ENCODE measurements at regions not wholly inside any gene's neighbourhood (a gene's known extent, or its start where the extent isn't known, plus 50 kb on each side); places are given as distances from the start of the nearest gene placed in this dataset.
A peak's percentile ranks its signal among the peaks of the same experiment; 100 is the strongest.

DNA sequence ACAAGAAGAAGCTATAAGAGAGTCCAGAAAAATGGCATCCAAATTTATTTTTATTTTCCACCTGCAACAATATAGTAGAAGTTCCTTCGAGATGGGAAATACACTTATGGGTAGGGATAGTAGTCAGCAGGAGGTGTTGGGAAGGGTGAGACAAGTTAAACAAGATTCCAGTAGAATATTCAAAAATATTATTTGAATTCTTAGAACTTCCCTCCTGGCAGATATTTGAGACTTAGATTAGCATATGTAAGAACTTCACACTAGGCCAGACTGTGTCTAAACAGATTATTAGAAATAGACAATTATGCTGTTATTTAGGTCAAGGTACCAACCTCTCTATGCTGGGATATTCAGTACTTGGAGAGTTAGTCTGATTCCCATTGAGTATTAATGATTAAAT, 108.7 kb downstream of the PLK2 start:
- TF ChIP-seq, protein P1, sequence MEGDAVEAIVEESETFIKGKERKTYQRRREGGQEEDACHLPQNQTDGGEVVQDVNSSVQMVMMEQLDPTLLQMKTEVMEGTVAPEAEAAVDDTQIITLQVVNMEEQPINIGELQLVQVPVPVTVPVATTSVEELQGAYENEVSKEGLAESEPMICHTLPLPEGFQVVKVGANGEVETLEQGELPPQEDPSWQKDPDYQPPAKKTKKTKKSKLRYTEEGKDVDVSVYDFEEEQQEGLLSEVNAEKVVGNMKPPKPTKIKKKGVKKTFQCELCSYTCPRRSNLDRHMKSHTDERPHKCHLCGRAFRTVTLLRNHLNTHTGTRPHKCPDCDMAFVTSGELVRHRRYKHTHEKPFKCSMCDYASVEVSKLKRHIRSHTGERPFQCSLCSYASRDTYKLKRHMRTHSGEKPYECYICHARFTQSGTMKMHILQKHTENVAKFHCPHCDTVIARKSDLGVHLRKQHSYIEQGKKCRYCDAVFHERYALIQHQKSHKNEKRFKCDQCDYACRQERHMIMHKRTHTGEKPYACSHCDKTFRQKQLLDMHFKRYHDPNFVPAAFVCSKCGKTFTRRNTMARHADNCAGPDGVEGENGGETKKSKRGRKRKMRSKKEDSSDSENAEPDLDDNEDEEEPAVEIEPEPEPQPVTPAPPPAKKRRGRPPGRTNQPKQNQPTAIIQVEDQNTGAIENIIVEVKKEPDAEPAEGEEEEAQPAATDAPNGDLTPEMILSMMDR (conservative IDR thresholded peaks at IDR 0.05; ENCODE audit: low read depth, low read length), result no peak
- H3K4me3 ChIP-seq (ENCODE audit: low read depth, low read length), result no peak overlapping the region
- no peak for DNase-seq (ENCODE audit: low read depth)

DNA sequence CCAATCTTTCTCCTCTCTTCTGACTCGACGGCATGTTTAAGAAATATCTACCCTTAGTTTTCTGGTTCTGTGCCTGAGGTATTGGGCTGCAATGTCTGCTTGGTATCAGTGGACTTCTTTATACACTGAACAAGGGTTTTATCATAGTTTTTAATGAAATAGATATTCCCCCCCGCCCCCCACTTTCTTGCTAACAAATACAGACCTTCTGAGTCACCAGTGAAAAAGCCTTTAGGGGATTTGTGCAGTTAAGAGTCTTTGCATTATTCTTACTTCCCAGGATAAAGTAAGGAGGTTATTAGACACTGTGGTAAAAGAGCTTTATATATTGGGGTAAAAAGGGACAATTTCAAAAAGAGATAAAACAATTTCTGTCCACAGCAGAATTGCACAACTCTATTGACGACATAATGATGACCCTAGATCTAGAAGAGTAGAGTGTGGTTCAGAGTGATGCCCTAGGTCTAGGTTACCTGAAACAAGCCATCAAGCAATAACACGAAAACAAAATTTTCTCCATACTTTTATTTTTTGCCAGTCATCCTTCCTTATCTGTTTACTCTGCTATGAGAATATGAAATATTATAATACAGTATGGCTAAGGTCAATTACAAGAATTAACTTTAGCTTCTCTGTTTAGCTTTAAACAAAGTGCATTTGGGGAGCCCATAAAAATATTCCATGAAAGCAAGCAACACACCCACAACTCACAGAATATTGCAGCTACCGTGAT, 110.7 kb downstream of the PLK2 start:
- no peak overlapping the region for H3K4me3 ChIP-seq (ENCODE audit: low read depth, low read length)
- TF ChIP-seq, protein P1 (conservative IDR thresholded peaks at IDR 0.05; ENCODE audit: low read depth, low read length), result no peak
- no peak for DNase-seq (ENCODE audit: low read depth)

DNA sequence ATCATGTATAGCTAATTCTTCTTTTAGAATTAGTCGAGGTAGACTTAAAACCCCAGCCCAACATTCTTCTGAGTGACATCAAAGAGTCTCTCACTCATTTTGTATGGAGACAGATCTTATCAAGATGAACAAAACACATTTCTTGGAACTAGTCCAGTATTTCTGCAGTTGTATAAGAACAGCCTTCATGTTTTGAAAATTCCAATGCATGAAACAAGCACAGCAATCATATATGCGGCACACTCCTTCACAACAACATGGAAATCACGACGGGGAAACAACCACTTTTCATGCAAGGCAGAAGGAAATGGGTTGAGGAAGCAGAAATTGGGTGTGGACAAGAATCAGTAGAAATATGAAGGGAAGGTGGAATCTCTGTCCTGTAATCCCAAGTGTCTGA, 113.8 kb downstream of the PLK2 start:
- peak; percentile 27 for DNase-seq (ENCODE audit: low read depth)
- no peak overlapping the region for H3K4me3 ChIP-seq (ENCODE audit: low read depth, low read length)
- TF ChIP-seq, protein P1 (conservative IDR thresholded peaks at IDR 0.05; ENCODE audit: low read depth, low read length), result no peak

DNA sequence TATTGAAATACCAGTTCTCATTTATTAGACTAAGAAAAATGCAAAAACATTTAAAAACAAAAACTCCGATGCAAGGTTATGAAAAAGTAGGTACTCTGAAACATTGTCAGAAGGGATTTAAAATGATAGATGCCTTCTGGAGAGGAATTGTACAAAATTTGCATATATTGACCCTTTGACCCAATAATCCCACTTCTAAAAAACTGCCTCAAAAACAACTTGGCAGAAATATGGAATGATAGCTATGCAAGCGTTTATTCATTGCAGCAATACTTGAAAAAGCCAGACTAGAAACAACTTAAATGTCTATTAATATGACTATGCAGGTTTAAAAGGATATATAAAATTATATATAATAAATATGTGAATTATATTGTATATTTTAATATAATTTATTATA, 118.4 kb downstream of the PLK2 start:
- H3K4me3 ChIP-seq (ENCODE audit: low read depth, low read length), result no peak overlapping the region
- DNase-seq (ENCODE audit: low read depth), result peak; percentile 9
- TF ChIP-seq, protein P1 (conservative IDR thresholded peaks at IDR 0.05; ENCODE audit: low read depth, low read length), result no peak

DNA sequence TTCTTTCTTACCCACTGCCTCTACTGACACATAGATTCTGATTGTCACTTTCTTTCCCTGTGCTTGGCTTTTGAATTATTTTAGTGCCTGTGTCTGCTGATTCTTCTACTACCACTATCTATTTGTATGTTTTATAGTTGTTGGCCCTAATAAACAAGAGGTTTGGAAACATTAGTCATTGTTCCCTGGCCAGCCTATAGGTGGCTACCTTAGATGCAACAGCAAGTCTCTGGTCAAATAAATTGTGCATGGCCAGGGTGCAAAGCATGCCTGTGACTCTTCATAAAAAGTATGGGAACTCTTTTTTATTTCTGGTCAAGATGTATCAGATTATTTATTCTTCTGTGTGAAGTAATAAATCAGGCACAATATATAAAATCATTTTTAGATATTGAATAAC, 124.4 kb downstream of the PLK2 start:
- no peak overlapping the region for H3K4me3 ChIP-seq (ENCODE audit: low read depth, low read length)
- peak; percentile 13 for DNase-seq (ENCODE audit: low read depth)
- TF ChIP-seq, protein P1 (conservative IDR thresholded peaks at IDR 0.05; ENCODE audit: low read depth, low read length), result peak; percentile 39

DNA sequence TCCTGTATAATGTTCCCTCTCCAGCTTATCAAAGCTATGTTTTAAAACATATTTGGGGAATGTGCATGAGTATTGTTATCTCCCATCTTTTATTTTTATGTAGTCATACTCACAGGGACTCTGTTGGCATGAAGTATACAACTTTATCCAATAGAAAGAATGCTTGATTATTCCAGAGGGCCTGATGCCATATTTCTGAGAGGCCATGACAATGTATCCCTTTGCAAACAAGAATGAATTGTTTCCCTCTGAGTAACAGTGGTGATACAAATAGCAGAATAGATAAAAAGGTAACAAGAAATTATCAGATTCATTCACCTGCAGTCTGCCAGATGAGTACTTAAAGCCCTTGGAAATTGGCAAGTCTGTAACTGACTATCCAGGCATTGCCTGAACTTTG, 125.9 kb downstream of the PLK2 start:
- TF ChIP-seq, protein P1 (conservative IDR thresholded peaks at IDR 0.05; ENCODE audit: low read depth, low read length), result no peak
- H3K4me3 ChIP-seq (ENCODE audit: low read depth, low read length), result no peak overlapping the region
- DNase-seq (ENCODE audit: low read depth), result no peak

DNA sequence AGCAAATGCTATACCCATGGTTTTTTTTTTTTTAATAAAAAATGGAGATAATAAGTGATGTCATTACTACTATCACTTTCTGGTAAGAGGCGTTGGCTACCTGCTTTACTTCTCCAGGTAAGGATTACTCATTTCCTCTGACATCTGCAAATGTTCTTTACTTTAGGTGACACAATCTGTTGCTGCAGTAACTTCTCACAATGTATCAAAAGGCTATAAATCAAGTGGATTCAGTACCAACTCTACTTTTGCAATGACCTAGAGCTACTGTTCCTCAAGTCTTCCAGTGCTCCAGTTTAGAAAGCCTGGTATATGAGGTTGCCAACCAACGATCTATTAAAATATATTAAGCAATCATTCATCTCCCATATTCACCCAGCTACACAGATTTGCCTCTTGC, 129.1 kb downstream of the PLK2 start:
- TF ChIP-seq, protein P1 (conservative IDR thresholded peaks at IDR 0.05; ENCODE audit: low read depth, low read length), result no peak
- no peak overlapping the region for H3K4me3 ChIP-seq (ENCODE audit: low read depth, low read length)
- no peak for DNase-seq (ENCODE audit: low read depth)
